PC-9 (cell line): ENCODE measurements at regions not wholly inside any gene's neighbourhood (a gene's known extent, or its start where the extent isn't known, plus 50 kb on each side); places are given as distances from the start of the nearest gene placed in this dataset.
"Not testable (repeated sequence)": the region's sequence is repeated elsewhere in the genome, so short reads cannot be mapped to it uniquely, and the experiment has no call there.

Experiments used
- BruUV-seq: library from RNA; stranded (reverse); fragments of 400-500 nt; replicated peaks from 2 replicates; lab custom pipeline; 2021; lab: Mats Ljungman, UMichigan
- CTCF ChIA-PET: fragments of 300-600 bp; sonication (Branson Sonifier 250); formaldehyde crosslinking; loops from one replicate; lab custom pipeline; 2022; ENCODE audit warnings: antibody characterized with exemption; lab: Charles Lee
- POLR2A ChIA-PET: fragments of 300-600 bp; sonication (Branson Sonifier 250); formaldehyde crosslinking; loops from one replicate; lab custom pipeline; 2022; ENCODE audit warnings: antibody characterized with exemption; ENCODE audit not compliant: unreplicated experiment; lab: Charles Lee
- DNase-seq, 2 experiments: peaks; one replicate each; pipeline versions ENCODE4 v3.0.0 to v3.0.0-alpha.2; 2015 to 2022; ENCODE audit warnings: mixed read lengths in 1 of 2
- H2AFZ ChIP-seq: fragments of 200-600 bp; sonication (generic); 2 replicates; pipeline ENCODE4 v1.8.1; 2017; ENCODE audit warnings: antibody characterized with exemption
- H3F3A ChIP-seq: fragments of 200-600 bp; sonication (generic); 2 replicates; pipeline ENCODE4 v1.8.1; 2017; ENCODE audit warnings: antibody characterized with exemption, mild to moderate bottlenecking, low read depth; ENCODE audit not compliant: insufficient read depth
- H3K27ac ChIP-seq: fragments of 200-600 bp; sonication (generic); 2 replicates; pipeline ENCODE4 v1.6.1; 2016; ENCODE audit warnings: mixed run types
- H3K27me3 ChIP-seq: fragments of 200-600 bp; sonication (generic); 2 replicates; pipeline ENCODE4 v1.6.1; 2016; ENCODE audit warnings: low read depth, mixed run types; ENCODE audit not compliant: insufficient read depth
- H3K36me3 ChIP-seq: fragments of 200-600 bp; sonication (generic); 2 replicates; pipeline ENCODE4 v1.6.1; 2016; ENCODE audit warnings: low read depth, mixed run types
- H3K4me1 ChIP-seq: fragments of 200-600 bp; sonication (generic); replicated peaks from 2 replicates; pipeline ENCODE4 v1.6.1; 2016; ENCODE audit warnings: mixed run types; ENCODE audit not compliant: insufficient read depth
- H3K4me2 ChIP-seq: fragments of 200-600 bp; sonication (generic); 2 replicates; pipeline ENCODE4 v1.6.1; 2017; ENCODE audit warnings: mixed run types
- H3K4me3 ChIP-seq: fragments of 200-600 bp; sonication (generic); 2 replicates; pipeline ENCODE4 v1.6.1; 2016; ENCODE audit warnings: mixed run types
- H3K79me2 ChIP-seq: fragments of 200-600 bp; sonication (generic); 2 replicates; pipeline ENCODE4 v1.6.1; 2017; ENCODE audit warnings: low read depth, mixed run types
- H3K9me2 ChIP-seq: fragments of 200-600 bp; sonication (generic); 2 replicates; pipeline ENCODE4 v1.8.1; 2017; ENCODE audit warnings: mild to moderate bottlenecking; ENCODE audit not compliant: insufficient read depth
- H3K9me3 ChIP-seq: fragments of 200-600 bp; sonication (generic); 2 replicates; pipeline ENCODE4 v1.8.1; 2016; ENCODE audit warnings: low read depth; ENCODE audit not compliant: insufficient read depth
- H4K20me1 ChIP-seq: fragments of 200-600 bp; sonication (generic); 2 replicates; pipeline ENCODE4 v1.8.1; 2017; ENCODE audit not compliant: insufficient read depth
- EZH2 ChIP-seq: fragments of 200-600 bp; sonication (generic); IDR thresholded peaks from 2 replicates; pipeline ENCODE4 v1.8.0; 2017; ENCODE audit warnings: antibody characterized with exemption, low read depth
- intact Hi-C: fragments of 100-400 bp; cut with micrococcal nuclease; formaldehyde crosslinking; loops from one replicate; pipeline ENCODE4 v1.10.0; 2022; ENCODE audit not compliant: unreplicated experiment
- TF ChIP-seq, protein P1 (sequence below): fragments of 200-600 bp; sonication (generic); conservative IDR thresholded peaks from 2 replicates; pipeline ENCODE4 v1.6.1; 2017; ENCODE audit warnings: mixed run types, antibody characterized with exemption, mild to moderate bottlenecking, moderate library complexity

DNA sequence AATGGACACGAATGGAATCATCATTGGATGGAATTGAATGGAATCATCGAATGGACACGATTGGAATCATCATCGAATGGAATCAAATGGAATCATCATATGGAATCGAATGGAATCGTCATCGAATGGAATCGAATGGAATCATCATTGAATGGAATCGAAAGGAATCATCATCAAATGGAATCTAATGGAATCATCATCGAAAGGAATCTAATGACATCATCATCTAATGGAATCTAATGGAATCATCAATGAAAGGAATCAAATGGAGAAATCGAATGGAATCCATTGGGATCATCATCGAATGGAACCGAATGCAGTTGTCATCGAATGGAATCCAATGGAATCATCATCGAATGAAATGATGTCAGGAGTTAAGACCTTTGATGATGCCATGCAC is 154.9 kb downstream of the SHCBP1 start:
- H3K27ac ChIP-seq = no peak overlapping the region
- H3K36me3 ChIP-seq = no peaks in the 10 kb centered on the region
- no peak overlapping the region for H3K4me3 ChIP-seq
- H3K79me2 ChIP-seq = no peaks in the 10 kb centered on the region
- H3K9me3 ChIP-seq = peaks cover 11% of the 10 kb centered on the region
- ChIA-PET CTCF (no interaction called here), POLR2A (no interaction called here)
- no TSS peak for BruUV-seq
- no peak overlapping the region for H3K4me2 ChIP-seq
- no peak for DNase-seq
- no peaks in the 10 kb centered on the region for H3F3A ChIP-seq
- TF ChIP-seq, protein P1, sequence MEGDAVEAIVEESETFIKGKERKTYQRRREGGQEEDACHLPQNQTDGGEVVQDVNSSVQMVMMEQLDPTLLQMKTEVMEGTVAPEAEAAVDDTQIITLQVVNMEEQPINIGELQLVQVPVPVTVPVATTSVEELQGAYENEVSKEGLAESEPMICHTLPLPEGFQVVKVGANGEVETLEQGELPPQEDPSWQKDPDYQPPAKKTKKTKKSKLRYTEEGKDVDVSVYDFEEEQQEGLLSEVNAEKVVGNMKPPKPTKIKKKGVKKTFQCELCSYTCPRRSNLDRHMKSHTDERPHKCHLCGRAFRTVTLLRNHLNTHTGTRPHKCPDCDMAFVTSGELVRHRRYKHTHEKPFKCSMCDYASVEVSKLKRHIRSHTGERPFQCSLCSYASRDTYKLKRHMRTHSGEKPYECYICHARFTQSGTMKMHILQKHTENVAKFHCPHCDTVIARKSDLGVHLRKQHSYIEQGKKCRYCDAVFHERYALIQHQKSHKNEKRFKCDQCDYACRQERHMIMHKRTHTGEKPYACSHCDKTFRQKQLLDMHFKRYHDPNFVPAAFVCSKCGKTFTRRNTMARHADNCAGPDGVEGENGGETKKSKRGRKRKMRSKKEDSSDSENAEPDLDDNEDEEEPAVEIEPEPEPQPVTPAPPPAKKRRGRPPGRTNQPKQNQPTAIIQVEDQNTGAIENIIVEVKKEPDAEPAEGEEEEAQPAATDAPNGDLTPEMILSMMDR = no peak
- TF ChIP-seq EZH2 = no peak
- no peak overlapping the region for H2AFZ ChIP-seq
- no peaks in the 10 kb centered on the region for H3K27me3 ChIP-seq
- no peaks in the 10 kb centered on the region for H4K20me1 ChIP-seq
- H3K9me2 ChIP-seq = no peaks in the 10 kb centered on the region
- intact Hi-C loops = no loop called here
- no peaks in the 10 kb centered on the region for H3K4me1 ChIP-seq

DNA sequence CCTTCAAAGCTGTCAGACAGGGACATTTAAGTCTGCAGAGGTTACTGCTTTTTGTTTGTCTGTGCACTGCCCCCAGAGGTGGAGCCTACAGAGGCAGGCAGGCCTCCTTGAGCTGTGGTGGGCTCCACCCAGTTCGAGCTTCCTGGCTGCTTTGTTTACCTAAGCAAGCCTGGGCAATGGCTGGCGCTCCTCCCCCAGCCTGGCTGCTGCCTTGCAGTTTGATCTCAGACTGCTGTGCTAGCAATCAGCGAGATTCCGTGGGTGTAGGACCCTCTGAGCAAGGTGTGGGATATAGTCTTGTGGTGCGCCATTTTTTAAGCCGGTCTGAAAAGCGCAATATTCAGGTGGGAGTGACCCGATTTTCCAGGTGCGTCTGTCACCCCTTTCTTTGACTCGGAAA is 166.4 kb downstream of the SHCBP1 start:
- Histone ChIP-seq H3K4me3 (peak overlapping the region; percentile 38; the same call in 1 of the 2 replicates), H3K4me2 (peak overlapping the region; percentile 56; the same call in 1 of the 2 replicates)
- POLR2A ChIA-PET, H3K27ac ChIP-seq, H4K20me1 ChIP-seq, H3K36me3 ChIP-seq, H3K9me3 ChIP-seq, H3K9me2 ChIP-seq, CTCF ChIA-PET, H3F3A ChIP-seq, H3K79me2 ChIP-seq, DNase-seq, intact Hi-C loops, H2AFZ ChIP-seq, H3K27me3 ChIP-seq, H3K4me1 ChIP-seq, BruUV-seq: not testable (repeated sequence)

DNA sequence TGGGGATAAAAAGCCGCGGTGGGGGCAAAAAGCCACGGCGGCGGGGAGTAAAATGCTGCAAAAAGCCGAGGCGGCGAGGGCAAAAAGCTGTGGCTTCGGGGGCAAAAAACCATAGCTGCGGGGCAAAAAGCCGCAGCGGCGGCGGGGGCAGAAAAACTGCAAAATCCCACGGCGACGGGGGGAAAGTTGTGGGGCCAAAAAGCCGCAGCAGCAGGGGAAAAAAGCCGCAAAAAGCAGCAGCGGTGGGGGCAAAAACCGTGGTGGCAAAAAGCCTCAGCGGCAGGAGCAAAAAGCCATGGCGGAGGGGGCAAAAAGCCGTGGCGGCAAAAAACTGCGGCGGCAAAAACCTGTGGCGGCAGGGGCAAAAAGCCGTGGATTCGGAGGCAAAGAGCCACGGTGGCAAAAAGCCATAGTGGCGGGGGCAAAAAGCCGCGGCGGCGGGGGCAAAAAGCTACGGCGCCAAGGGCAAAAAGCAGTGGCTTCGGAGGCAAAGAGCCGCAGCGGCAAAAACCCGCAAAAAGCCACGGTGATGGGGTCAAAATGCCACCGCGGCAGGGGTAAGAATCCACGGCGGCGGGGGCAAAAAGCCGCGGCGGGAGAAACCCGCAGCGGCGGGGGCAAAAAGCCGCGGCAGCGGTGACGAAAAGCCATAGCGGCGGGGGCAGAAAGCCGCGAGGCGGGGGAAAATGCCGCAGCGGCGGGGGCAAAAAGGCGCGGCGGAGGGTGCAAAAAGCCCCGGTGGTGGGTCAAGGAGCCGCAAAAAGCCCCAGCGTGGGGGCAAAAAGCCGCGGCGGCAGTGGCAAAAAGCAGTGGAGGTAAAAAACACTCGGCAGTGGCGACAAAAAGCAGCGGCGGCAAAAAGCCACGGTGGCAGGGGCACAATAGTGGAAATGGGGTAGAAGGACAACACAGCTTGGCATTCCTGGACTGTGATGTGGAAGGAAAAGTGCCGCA is 192.8 kb downstream of the SHCBP1 start:
- no peaks in the 10 kb centered on the region for H3K79me2 ChIP-seq
- H3K36me3 ChIP-seq = no peaks in the 10 kb centered on the region
- H3K27me3 ChIP-seq = 0 out of 2 replicates have a peak, but pooled peaks cover 4% of the 10 kb centered on the region
- H3K4me2 ChIP-seq = no peak overlapping the region
- BruUV-seq = no TSS peak
- no peaks in the 10 kb centered on the region for H4K20me1 ChIP-seq
- ChIA-PET CTCF (no interaction called here), POLR2A (no interaction called here)
- TF ChIP-seq, protein P1 = no peak
- TF ChIP-seq EZH2 = no peak
- no peaks in the 10 kb centered on the region for H3K4me1 ChIP-seq
- H3K4me3 ChIP-seq = no peak overlapping the region
- H3F3A ChIP-seq = no peaks in the 10 kb centered on the region
- no peak overlapping the region for H2AFZ ChIP-seq
- intact Hi-C loops = no loop called here
- no peaks in the 10 kb centered on the region for H3K9me2 ChIP-seq
- H3K27ac ChIP-seq = no peak overlapping the region
- DNase-seq = no peak
- no peaks in the 10 kb centered on the region for H3K9me3 ChIP-seq
